VCaP (cell line): ENCODE measurements at regions not wholly inside any gene's neighbourhood (a gene's known extent, or its start where the extent isn't known, plus 50 kb on each side); places are given as distances from the start of the nearest gene placed in this dataset.

Experiments used
- H3K27ac ChIP-seq: fragments of 450-650 bp; 2 replicates; pipeline ENCODE4 v1.5.1; 2017
- CTCF ChIP-seq: fragments of 450-650 bp; conservative IDR thresholded peaks from 2 replicates; pipeline ENCODE4 v1.5.1; 2017; ENCODE audit warnings: mild to moderate bottlenecking, moderate library complexity

- TF ChIP-seq CTCF, result no peak
Measured at GRCh38 chrX:82912382-82912781, 595.7 kb upstream of the POU3F4 start.

GRCh38 chrX:82934980-82935379 is 573.1 kb upstream of the POU3F4 start:
- H3K27ac ChIP-seq, result no peak overlapping the region
- no peak for TF ChIP-seq CTCF

More at GRCh38 chrX:82912382-82912781, 595.7 kb upstream of the POU3F4 start:
- H3K27ac ChIP-seq, result no peak overlapping the region

GRCh38 chrX:82945332-82945731 is 562.8 kb upstream of the POU3F4 start:
- TF ChIP-seq CTCF, result peak; percentile 52

GRCh38 chrX:82961129-82961528 is 547.0 kb upstream of the POU3F4 start:
- TF ChIP-seq CTCF, result peak; percentile 39
- H3K27ac ChIP-seq, result no peak overlapping the region

More at GRCh38 chrX:82945332-82945731, 562.8 kb upstream of the POU3F4 start:
- H3K27ac ChIP-seq, result no peak overlapping the region

- TF ChIP-seq CTCF, result no peak
- H3K27ac ChIP-seq, result no peak overlapping the region
Measured at GRCh38 chrX:82973646-82974045, 534.4 kb upstream of the POU3F4 start.

- TF ChIP-seq CTCF, result no peak
- no peak overlapping the region for H3K27ac ChIP-seq
Measured at GRCh38 chrX:82998163-82998562, 509.9 kb upstream of the POU3F4 start.

GRCh38 chrX:83004012-83004411 is 504.1 kb upstream of the POU3F4 start:
- no peak overlapping the region for H3K27ac ChIP-seq
- TF ChIP-seq CTCF, result no peak

GRCh38 chrX:83008415-83008814 is 499.7 kb upstream of the POU3F4 start:
- peak; percentile 50 for TF ChIP-seq CTCF
- H3K27ac ChIP-seq, result no peak overlapping the region
